ENCODE measurements at regions not wholly inside any gene's neighbourhood (a gene's known extent, or its start where the extent isn't known, plus 50 kb on each side); places are given as distances from the start of the nearest gene placed in this dataset.

- Histone ChIP-seq H4K20me1 (replicated peaks in 1 of 2; ENCODE audit: control insufficient read depth in 1 of 2, insufficient read depth in 2 of 2, low read length in 2 of 2) (peaks cover 0 to 3% of the 10 kb centered on the region in 2 experiments), H3K27ac (ENCODE audit: low read depth, low read length) (no peak overlapping the region), H3K79me2 (ENCODE audit: control insufficient read depth in 1 of 2, insufficient read depth in 2 of 2, low read length in 2 of 2) (no peaks in the 10 kb centered on the region), H3K18ac (ENCODE audit: extremely low read depth, low read length) (no peak overlapping the region), H2BK12ac (ENCODE audit: low read depth, low read length) (0 out of 2 replicates have a peak overlapping the region, but pooled peaks have one; percentile 27), H3K4me2 (ENCODE audit: insufficient read depth in 1 of 2, low read depth in 2 of 2, low read length in 2 of 2) (no peak overlapping the region), H2BK20ac (ENCODE audit: low read length) (no peak overlapping the region), H3K4me1 (replicated peaks in 1 of 4; ENCODE audit: control insufficient read depth in 3 of 4, insufficient read depth in 4 of 4, low read length in 3 of 4) (peaks cover 5 to 8% (median 7%) of the 10 kb centered on the region in 4 experiments; a peak in 5 of 7 replicates), H2BK5ac (ENCODE audit: low read depth, low read length) (no peak overlapping the region), H4K5ac (ENCODE audit: insufficient read length, low read depth, low read length) (no peak overlapping the region), H3K9me3 (ENCODE audit: insufficient read depth in 2 of 2, low read depth in 1 of 2, low read length in 1 of 2) (no peaks in the 10 kb centered on the region), H4K8ac (ENCODE audit: extremely low read depth, insufficient read depth, low read length) (no peak overlapping the region; the same call in 1 of the 2 replicates), H2BK15ac (ENCODE audit: low read length) (no peak overlapping the region), H3K23ac (ENCODE audit: insufficient read length) (no peak overlapping the region), H3K56ac (replicated peaks; ENCODE audit: insufficient read length, low read depth, low read length) (no peak overlapping the region), H3K14ac (ENCODE audit: insufficient read length) (no peak overlapping the region), H2AK5ac (ENCODE audit: low read depth, low read length) (no peak overlapping the region), H3K79me1 (ENCODE audit: low read depth, low read length) (no peaks in the 10 kb centered on the region), H3K9ac (replicated peaks in 1 of 4; ENCODE audit: extremely low read depth in 1 of 4, low read depth in 3 of 4, low read length in 3 of 4) (no peak overlapping the region), H2BK120ac (replicated peaks; ENCODE audit: low read depth, low read length) (no peak overlapping the region), H3K4me3 (ENCODE audit: extremely low read depth in 1 of 4, insufficient read depth in 2 of 4, low read depth in 3 of 4, low read length in 4 of 4) (no peak overlapping the region), H3K23me2 (ENCODE audit: low read depth, low read length) (peaks cover 4% of the 10 kb centered on the region; the same call in 1 of the 2 replicates), H3K4ac (replicated peaks; ENCODE audit: insufficient read length, low read depth, low read length) (no peak overlapping the region), H3K36me3 (ENCODE audit: control insufficient read depth in 2 of 4, insufficient read depth in 4 of 4, low read length in 3 of 4) (no peaks in the 10 kb centered on the region), H2AFZ (ENCODE audit: low read length) (no peak overlapping the region), H3K27me3 (replicated peaks in 1 of 4; ENCODE audit: control insufficient read depth in 3 of 4, extremely low read depth in 1 of 4, insufficient read depth in 3 of 4, low read length in 3 of 4) (no peaks in the 10 kb centered on the region; a peak in 1 of 7 replicates), H4K91ac (replicated peaks; ENCODE audit: insufficient read length, low read length) (no peak overlapping the region)
- whole genome bisulfite sequencing, 2 experiments (ENCODE audit: extremely low coverage in 1 of 2, insufficient coverage in 1 of 2, insufficient read length in 1 of 2, insufficient replicate concordance in 2 of 2, low coverage in 1 of 2, low lambda C conversion rate in 2 of 2, missing lambda C conversion rate in 1 of 2) = 91% methylated on average over 24 of the region's 28 CpGs; no CpG with 5 or more reads in 1 of the 2 experiments
- FAIRE-seq (no peak), DNase-seq (ENCODE audit: low read depth in 1 of 2, low spot score in 2 of 2) (no peak)
- ChIA-PET POLR2A (ENCODE audit: partially characterized antibody) (interaction anchor here (1.2 kb wide), 2 partner anchors 8 to 13 kb away, joined by 3 to 4 read pairs; no protein-coding TSS in a partner anchor), CTCF (ENCODE audit: partially characterized antibody) (interaction anchor here (1.2 to 1.7 kb wide), 5 partner anchors 8 to 537 kb away, joined by 3 to 6 read pairs (median 4); no protein-coding TSS in a partner anchor)
- no peak for TF ChIP-seq RFX5 (IDR thresholded peaks at IDR 0.05; ENCODE audit: borderline replicate concordance, low read depth, low read length)
- no peak for TF ChIP-seq MAFK (IDR thresholded peaks at IDR 0.05; ENCODE audit: low read depth, low read length)
- TF ChIP-seq SP2 (IDR thresholded peaks at IDR 0.05; ENCODE audit: low read length) = no peak
- no peak for TF ChIP-seq RNF2 (IDR thresholded peaks at IDR 0.05; ENCODE audit: borderline replicate concordance, low read depth, low read length, missing control alignments, poor library complexity, severe bottlenecking)
- TF ChIP-seq NRF1 (IDR thresholded peaks at IDR 0.05; ENCODE audit: low read depth, low read length) = no peak
- no peak for TF ChIP-seq CHD2 (IDR thresholded peaks at IDR 0.05; ENCODE audit: low read length)
- no peak for TF ChIP-seq CBX8 (IDR thresholded peaks at IDR 0.05; ENCODE audit: borderline replicate concordance, low read depth, low read length)
Observed at GRCh38 chr21:41670056-41670805, 96.6 kb downstream of the RIPK4 start.

All from H1 (cell line).